ENCODE measurements at regions not wholly inside any gene's neighbourhood (a gene's known extent, or its start where the extent isn't known, plus 50 kb on each side); places are given as distances from the start of the nearest gene placed in this dataset.

- no peaks in the 10 kb centered on the region for H3K4me1 ChIP-seq (ENCODE audit: low read length)
- no peaks in the 10 kb centered on the region for H3K79me2 ChIP-seq (ENCODE audit: low read length)
- H3K27ac ChIP-seq (ENCODE audit: low read length) = no peak overlapping the region
- no peaks in the 10 kb centered on the region for H4K20me1 ChIP-seq (ENCODE audit: insufficient read depth, low read length)
- no peak overlapping the region for H3K4me3 ChIP-seq (ENCODE audit: low read length)
- no peaks in the 10 kb centered on the region for H3K27me3 ChIP-seq (ENCODE audit: low read depth, low read length)
- H3K9me3 ChIP-seq (ENCODE audit: insufficient read depth, low read length) = no peaks in the 10 kb centered on the region
- H3K36me3 ChIP-seq (replicated peaks; ENCODE audit: low read depth, low read length) = no peaks in the 10 kb centered on the region
- TF ChIP-seq EZH2phosphoT487 (IDR thresholded peaks at IDR 0.05; ENCODE audit: low read depth) (no peak), CTCF (IDR thresholded peaks at IDR 0.05; ENCODE audit: low read depth, low read length) (no peak)
- H2AFZ ChIP-seq (ENCODE audit: low read depth, low read length) = no peak overlapping the region
- no peak overlapping the region for H3K4me2 ChIP-seq (ENCODE audit: low read length)
- H3K9ac ChIP-seq (ENCODE audit: low read length) = no peak overlapping the region
Measured at GRCh38 chr3:117264204-117264994, 554.8 kb downstream of the TUSC7 start.

DNA sequence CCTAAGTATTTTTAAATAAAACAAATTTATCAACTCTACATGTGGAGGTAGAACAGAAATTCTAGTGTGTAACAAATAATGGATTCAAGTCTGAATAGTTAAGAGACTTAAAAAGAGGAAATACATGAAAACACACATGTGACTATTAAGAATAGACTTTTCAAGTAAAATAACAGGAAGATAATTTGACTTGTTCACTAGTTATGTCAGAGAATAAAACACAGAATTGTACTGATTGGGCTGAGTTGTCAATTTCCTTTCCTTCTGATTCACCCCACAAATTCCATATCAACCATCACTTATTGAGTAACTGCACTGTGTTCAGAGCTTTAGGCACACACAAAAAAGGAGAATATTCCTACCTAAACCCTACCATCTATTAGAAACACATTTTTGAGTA, 557.2 kb downstream of the TUSC7 start:
- Histone ChIP-seq H3K36me3 (replicated peaks; ENCODE audit: low read depth, low read length) (no peaks in the 10 kb centered on the region), H3K4me1 (ENCODE audit: low read length) (no peaks in the 10 kb centered on the region), H3K79me2 (ENCODE audit: low read length) (no peaks in the 10 kb centered on the region), H3K9ac (ENCODE audit: low read length) (no peak overlapping the region), H3K27me3 (ENCODE audit: low read depth, low read length) (no peaks in the 10 kb centered on the region; the same call in 1 of the 2 replicates), H3K9me3 (ENCODE audit: insufficient read depth, low read length) (no peaks in the 10 kb centered on the region), H3K27ac (ENCODE audit: low read length) (no peak overlapping the region), H4K20me1 (ENCODE audit: insufficient read depth, low read length) (no peaks in the 10 kb centered on the region), H3K4me2 (ENCODE audit: low read length) (no peak overlapping the region), H2AFZ (ENCODE audit: low read depth, low read length) (no peak overlapping the region), H3K4me3 (ENCODE audit: low read length) (no peak overlapping the region)
- no peak for TF ChIP-seq EZH2phosphoT487 (IDR thresholded peaks at IDR 0.05; ENCODE audit: low read depth)
- TF ChIP-seq CTCF (IDR thresholded peaks at IDR 0.05; ENCODE audit: low read depth, low read length) = no peak

DNA sequence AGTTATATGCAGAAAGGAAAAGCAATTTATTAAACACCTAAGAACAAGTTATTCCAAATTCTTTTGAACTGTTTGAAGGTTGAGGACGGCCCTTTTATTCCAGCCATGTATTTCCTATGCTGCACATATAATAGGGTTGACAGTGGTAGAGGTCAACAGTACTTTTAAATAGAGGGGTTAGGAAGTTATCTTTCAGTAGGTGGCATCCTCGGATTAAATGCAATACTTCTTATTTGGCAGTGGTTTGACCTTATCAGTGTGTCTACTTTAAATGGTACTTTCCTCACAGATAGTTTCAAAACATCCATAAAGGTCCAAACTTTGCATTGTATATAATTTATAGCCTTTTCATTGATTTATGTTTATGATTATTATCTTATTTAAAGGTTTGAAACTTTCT, 558.7 kb downstream of the TUSC7 start:
- Histone ChIP-seq H3K9me3 (ENCODE audit: insufficient read depth, low read length) (no peaks in the 10 kb centered on the region), H2AFZ (ENCODE audit: low read depth, low read length) (no peak overlapping the region), H3K79me2 (ENCODE audit: low read length) (no peaks in the 10 kb centered on the region), H3K27me3 (ENCODE audit: low read depth, low read length) (peaks cover 4% of the 10 kb centered on the region), H3K36me3 (replicated peaks; ENCODE audit: low read depth, low read length) (no peaks in the 10 kb centered on the region), H3K4me2 (ENCODE audit: low read length) (no peak overlapping the region), H3K27ac (ENCODE audit: low read length) (no peak overlapping the region), H4K20me1 (ENCODE audit: insufficient read depth, low read length) (no peaks in the 10 kb centered on the region), H3K9ac (ENCODE audit: low read length) (no peak overlapping the region), H3K4me1 (ENCODE audit: low read length) (no peaks in the 10 kb centered on the region), H3K4me3 (ENCODE audit: low read length) (no peak overlapping the region)
- TF ChIP-seq EZH2phosphoT487 (IDR thresholded peaks at IDR 0.05; ENCODE audit: low read depth) (no peak), CTCF (IDR thresholded peaks at IDR 0.05; ENCODE audit: low read depth, low read length) (peak; percentile 25; the same call in 1 of the 2 replicates)

DNA sequence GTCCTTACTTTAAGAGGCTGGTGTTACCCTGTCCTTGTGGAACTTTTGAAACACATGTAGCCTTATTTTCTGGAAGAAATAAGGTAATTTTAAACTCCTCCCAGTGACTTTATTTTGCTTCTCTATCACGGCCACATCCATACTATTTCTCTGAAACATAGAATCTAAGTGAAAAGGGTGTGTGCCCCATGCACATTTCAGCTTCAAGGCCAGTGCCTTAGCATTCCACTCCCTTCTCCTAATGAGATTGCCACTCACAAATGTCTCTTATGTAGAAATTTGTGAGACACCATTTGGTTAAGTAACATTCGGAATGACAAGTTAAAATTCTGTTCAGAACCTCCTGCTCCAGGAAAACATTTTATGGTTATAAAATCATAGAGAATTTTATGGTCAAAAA, 562.7 kb downstream of the TUSC7 start:
- Histone ChIP-seq H3K9me3 (ENCODE audit: insufficient read depth, low read length) (no peaks in the 10 kb centered on the region), H3K4me3 (ENCODE audit: low read length) (no peak overlapping the region), H3K79me2 (ENCODE audit: low read length) (no peaks in the 10 kb centered on the region), H3K9ac (ENCODE audit: low read length) (no peak overlapping the region), H3K4me2 (ENCODE audit: low read length) (no peak overlapping the region), H3K4me1 (ENCODE audit: low read length) (no peaks in the 10 kb centered on the region), H4K20me1 (ENCODE audit: insufficient read depth, low read length) (no peaks in the 10 kb centered on the region), H3K27me3 (ENCODE audit: low read depth, low read length) (peaks cover 4% of the 10 kb centered on the region), H3K36me3 (replicated peaks; ENCODE audit: low read depth, low read length) (no peaks in the 10 kb centered on the region), H3K27ac (ENCODE audit: low read length) (no peak overlapping the region), H2AFZ (ENCODE audit: low read depth, low read length) (no peak overlapping the region)
- TF ChIP-seq CTCF (IDR thresholded peaks at IDR 0.05; ENCODE audit: low read depth, low read length) = no peak

Measured in OCI-LY3 (cell line).